H1 (cell line): ENCODE measurements at regions not wholly inside any gene's neighbourhood (a gene's known extent, or its start where the extent isn't known, plus 50 kb on each side); places are given as distances from the start of the nearest gene placed in this dataset.
A peak's percentile ranks its signal among the peaks of the same experiment; 100 is the strongest.

ENCODE experiments used
- CEBPB ChIP-seq: IDR thresholded peaks from 2 replicates; pipeline ENCODE4 v1.6.1; 2012; ENCODE audit warnings: low read depth, low read length
- CHD7 ChIP-seq: fragments of 300-600 bp; sonication (generic); IDR thresholded peaks from 2 replicates; pipeline ENCODE4 v1.7.1; 2012; ENCODE audit warnings: low read length, moderate library complexity, mild to moderate bottlenecking, inconsistent platforms; ENCODE audit not compliant: insufficient replicate concordance
- E2F6 ChIP-seq: IDR thresholded peaks from 2 replicates; pipeline ENCODE4 v1.6.1; 2012; ENCODE audit warnings: inconsistent platforms
- GABPA ChIP-seq: IDR thresholded peaks from 2 replicates; pipeline ENCODE4 v1.6.1; 2011; ENCODE audit warnings: mild to moderate bottlenecking, low read length, moderate library complexity, borderline replicate concordance; ENCODE audit not compliant: insufficient read depth
- KDM1A ChIP-seq: fragments of 200-600, 300-600 bp; sonication (generic); IDR thresholded peaks from 2 replicates; pipeline ENCODE4 v1.7.1; 2016; ENCODE audit warnings: mild to moderate bottlenecking, low read length, borderline replicate concordance
- KDM4A ChIP-seq: IDR thresholded peaks from one replicate; pipeline ENCODE4 v1.7.1; 2012; ENCODE audit warnings: low read depth, mild to moderate bottlenecking, moderate library complexity, low read length, inconsistent platforms; ENCODE audit not compliant: severe bottlenecking
- TBP ChIP-seq: IDR thresholded peaks from 2 replicates; pipeline ENCODE4 v1.6.1; 2011; ENCODE audit warnings: low read depth, low read length, improper control_type of control experiment
- TEAD4 ChIP-seq: IDR thresholded peaks from 2 replicates; pipeline ENCODE4 v1.6.1; 2012; ENCODE audit warnings: low read depth, low read length, inconsistent platforms, mixed read lengths
- USF2 ChIP-seq: IDR thresholded peaks from 2 replicates; pipeline ENCODE4 v1.6.1; 2011; ENCODE audit warnings: low read length, improper control_type of control experiment

- TF ChIP-seq CHD7, result no peak
- no peak for TF ChIP-seq KDM4A
- no peak for TF ChIP-seq KDM1A
- TF ChIP-seq TBP, result no peak
- no peak for TF ChIP-seq USF2
- no peak for TF ChIP-seq CEBPB
- TF ChIP-seq GABPA, result no peak
- peak; percentile 18; the same call in 1 of the 2 replicates for TF ChIP-seq E2F6
- peak; percentile 67 for TF ChIP-seq TEAD4
These were observed 138.3 kb upstream of the PALS2 start (continued) for GRCh38 chr7:24434972-24435371.
